Loucy (cell line): ENCODE measurements at regions not wholly inside any gene's neighbourhood (a gene's known extent, or its start where the extent isn't known, plus 50 kb on each side); places are given as distances from the start of the nearest gene placed in this dataset.

Experiments used
- H2AFZ ChIP-seq: fragments of 200-600 bp; sonication (generic); 2 replicates; pipeline ENCODE4 v1.6.0; 2016; ENCODE audit warnings: antibody characterized with exemption, mild to moderate bottlenecking, low read length, moderate library complexity
- H3F3A ChIP-seq: fragments of 200-600 bp; 2 replicates; pipeline ENCODE4 v1.6.0; 2016; ENCODE audit warnings: antibody characterized with exemption, low read depth, mild to moderate bottlenecking
- H3K27me3 ChIP-seq: fragments of 200-600 bp; sonication (generic); 2 replicates; pipeline ENCODE4 v1.6.1; 2014; ENCODE audit warnings: low read length, mild to moderate bottlenecking; ENCODE audit not compliant: insufficient read depth, poor library complexity, severe bottlenecking
- H3K36me3 ChIP-seq: fragments of 200-600 bp; sonication (generic); 2 replicates; pipeline ENCODE4 v1.6.1; 2016; ENCODE audit warnings: low read length; ENCODE audit not compliant: insufficient read depth
- H3K4me1 ChIP-seq: fragments of 200-600 bp; sonication (generic); 2 replicates; pipeline ENCODE4 v1.5.1; 2014; ENCODE audit warnings: low read length, mild to moderate bottlenecking; ENCODE audit not compliant: insufficient read depth, poor library complexity, severe bottlenecking
- H3K4me2 ChIP-seq: fragments of 200-600 bp; sonication (generic); 2 replicates; pipeline ENCODE4 v1.6.0; 2014; ENCODE audit warnings: antibody characterized with exemption, low read length, low read depth, mild to moderate bottlenecking; ENCODE audit not compliant: poor library complexity, severe bottlenecking
- H3K4me3 ChIP-seq: fragments of 200-600 bp; sonication (generic); 2 replicates; pipeline ENCODE4 v1.5.1; 2014; ENCODE audit warnings: low read length, mild to moderate bottlenecking, mixed read lengths; ENCODE audit not compliant: poor library complexity, severe bottlenecking
- H3K79me2 ChIP-seq: fragments of 200-600 bp; sonication (generic); 2 replicates; pipeline ENCODE4 v1.6.1; 2014; ENCODE audit warnings: low read length; ENCODE audit not compliant: insufficient read depth
- H3K9ac ChIP-seq: fragments of 200-600 bp; sonication (generic); 2 replicates; pipeline ENCODE4 v1.6.0; 2014; ENCODE audit warnings: mild to moderate bottlenecking, low read depth, low read length, moderate library complexity; ENCODE audit not compliant: poor library complexity, severe bottlenecking
- H3K9me2 ChIP-seq: fragments of 200-600 bp; sonication (generic); replicated peaks from 2 replicates; pipeline ENCODE4 v1.6.1; 2016; ENCODE audit warnings: low read depth, low read length, mixed read lengths
- H3K9me3 ChIP-seq: fragments of 200-600 bp; sonication (generic); 2 replicates; pipeline ENCODE4 v1.6.1; 2014; ENCODE audit warnings: mild to moderate bottlenecking, antibody characterized with exemption, low read length, low read depth; ENCODE audit not compliant: insufficient read depth
- H4K20me1 ChIP-seq: fragments of 200-600 bp; sonication (generic); 2 replicates; pipeline ENCODE4 v1.6.0; 2014; ENCODE audit warnings: antibody characterized with exemption, low read length, mild to moderate bottlenecking; ENCODE audit not compliant: insufficient read depth, poor library complexity, severe bottlenecking
- CTCF ChIP-seq: fragments of 200-600 bp; sonication (generic); conservative IDR thresholded peaks from 2 replicates; pipeline ENCODE4 v1.5.1; 2014; ENCODE audit warnings: mild to moderate bottlenecking, antibody characterized with exemption, low read length
- EZH2phosphoT487 ChIP-seq: fragments of 200-600 bp; IDR thresholded peaks from 2 replicates; pipeline ENCODE4 v1.6.1; 2018; ENCODE audit warnings: antibody characterized with exemption, mild to moderate bottlenecking, moderate library complexity, borderline replicate concordance

DNA sequence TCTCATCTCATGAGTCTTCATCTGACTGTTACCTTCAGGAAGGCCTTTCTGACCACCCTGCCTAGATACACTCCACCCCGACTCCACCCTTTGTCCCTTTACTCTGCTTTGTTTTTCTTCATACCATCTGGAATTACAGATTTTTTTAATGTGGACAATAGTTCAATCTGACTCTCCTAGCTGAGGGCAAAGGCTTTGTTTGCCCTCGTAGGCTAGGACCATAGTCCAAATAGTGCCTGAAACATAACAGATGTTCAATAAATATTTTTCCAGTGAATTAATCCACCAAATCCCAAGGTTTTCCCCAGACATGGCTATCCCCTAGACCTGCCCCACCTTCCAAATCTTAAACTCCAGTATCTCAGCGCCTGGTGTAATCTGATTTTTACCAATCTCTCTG is 176.5 kb upstream of the GJB5 start:
- Histone ChIP-seq H3K4me3 (no peak overlapping the region), H3K9me3 (no peaks in the 10 kb centered on the region), H3K36me3 (no peaks in the 10 kb centered on the region), H2AFZ (no peak overlapping the region), H3K9ac (no peak overlapping the region), H3K79me2 (no peaks in the 10 kb centered on the region), H3K4me2 (no peak overlapping the region), H3F3A (no peaks in the 10 kb centered on the region), H3K27me3 (no peaks in the 10 kb centered on the region), H3K9me2 (no peaks in the 10 kb centered on the region), H3K4me1 (no peaks in the 10 kb centered on the region), H4K20me1 (no peaks in the 10 kb centered on the region)
- TF ChIP-seq CTCF, result no peak
- TF ChIP-seq EZH2phosphoT487, result no peak

GRCh38 chr1:34582356-34582755 is 172.5 kb upstream of the GJB5 start:
- no peaks in the 10 kb centered on the region for H3K9me3 ChIP-seq
- H4K20me1 ChIP-seq, result no peaks in the 10 kb centered on the region
- no peak overlapping the region for H3K4me3 ChIP-seq
- H3K27me3 ChIP-seq, result no peaks in the 10 kb centered on the region
- no peak for TF ChIP-seq CTCF
- TF ChIP-seq EZH2phosphoT487, result no peak
- no peaks in the 10 kb centered on the region for H3K36me3 ChIP-seq
- H3K4me2 ChIP-seq, result no peak overlapping the region
- no peak overlapping the region for H2AFZ ChIP-seq
- no peak overlapping the region for H3K9ac ChIP-seq
- no peaks in the 10 kb centered on the region for H3K9me2 ChIP-seq
- no peaks in the 10 kb centered on the region for H3K4me1 ChIP-seq
- no peaks in the 10 kb centered on the region for H3K79me2 ChIP-seq
- H3F3A ChIP-seq, result no peaks in the 10 kb centered on the region

GRCh38 chr1:34587761-34588160 is 167.1 kb upstream of the GJB5 start:
- Histone ChIP-seq H3K9ac (no peak overlapping the region), H4K20me1 (no peaks in the 10 kb centered on the region), H3K4me2 (no peak overlapping the region), H3K36me3 (no peaks in the 10 kb centered on the region), H2AFZ (no peak overlapping the region), H3K4me1 (no peaks in the 10 kb centered on the region), H3K4me3 (no peak overlapping the region), H3K9me2 (no peaks in the 10 kb centered on the region), H3K9me3 (no peaks in the 10 kb centered on the region), H3K27me3 (no peaks in the 10 kb centered on the region), H3K79me2 (no peaks in the 10 kb centered on the region), H3F3A (no peaks in the 10 kb centered on the region)
- TF ChIP-seq CTCF, result no peak
- TF ChIP-seq EZH2phosphoT487, result no peak
